Pancreas (tissue), 10 donors: ENCODE measurements at regions not wholly inside any gene's neighbourhood (a gene's known extent, or its start where the extent isn't known, plus 50 kb on each side); places are given as distances from the start of the nearest gene placed in this dataset.

Experiments used
- ATAC-seq, 4 donors: fragments of 200-7000 bp; cut with Tn5 transposase; one replicate each; pipeline versions ENCODE4 v1.8.0 to v1.9.1; 2020; ENCODE audit warnings: mild to moderate bottlenecking in 4 of 4, moderate library complexity in 4 of 4
- DNase-seq, 6 donors: peaks; one replicate each; pipeline ENCODE4 v3.0.0-alpha.2; 2020
- FAIRE-seq: peaks from 2 replicates; lab custom pipeline; 2012; peaks lifted over from hg19 to GRCh38; lab: Jason Lieb, UNC
- H3K27ac ChIP-seq, 4 donors: fragments of 200-600 bp; sonication (generic); 1 replicate in 3 of 4; 2 replicates in 1 of 4; pipeline versions ENCODE4 v1.5.0 to v1.8.0; 2020
- H3K27me3 ChIP-seq, 4 donors: fragments of 200-600 bp; one replicate each; pipeline ENCODE4 v1.8.0; 2021
- H3K36me3 ChIP-seq, 3 donors: fragments of 200-600 bp; sonication (generic) in 1 of 3; one replicate each; pipeline versions ENCODE4 v1.5.0 to v1.8.0; 2020 to 2021
- H3K4me1 ChIP-seq, 3 donors: fragments of 200-600 bp; one replicate each; pipeline ENCODE4 v1.8.0; 2021
- H3K4me3 ChIP-seq, 4 donors: fragments of 200-600 bp; sonication (generic) in 2 of 4; one replicate each; pipeline versions ENCODE4 v1.5.0 to v1.8.0; 2020 to 2021
- H3K9me3 ChIP-seq, 4 donors: fragments of 200-600 bp; one replicate each; pipeline ENCODE4 v1.8.0; 2021
- WGBS, 2 donors: extraction: QIAGEN DNeasy Blood & Tissue Kit; methylation state at CpG; one replicate each; pipeline ENCODE4 v1.1.7; 2013; 5-methylcytosine and 5-hydroxymethylcytosine counted together
- intact Hi-C, 3 donors: fragments of 100-400 bp; cut with DNase I; formaldehyde crosslinking; loops; one replicate each; pipeline versions ENCODE4 v1.11.1 to v1.14.2; 2022
- TF ChIP-seq, protein P1 (sequence below), 4 donors: fragments of 200-600 bp; sonication (generic) in 3 of 4; IDR thresholded peaks; one replicate each; pipeline versions ENCODE4 v1.5.0 to v1.8.0; 2021; ENCODE audit warnings: antibody characterized with exemption in 4 of 4
- donor health status: healthy with polysubstance abuse.
- donor health status: DM: no; HTN: no; CAD: no; lungs with moderate emphysema.
- donor health status: DM: no; HTN: no; CAD: no.
- donor health status: control.
- donor health status: control.
- donor health status: Bipolar disorder and iron deficiency.
- donor health status: DM: yes; HTN: yes; CAD: no.
- donor health status: DM: no; HTN: no; CAD: no.
- donor health status: DM: no; HTN: no; CAD: no.
- donor health status: DM: yes; HTN: yes; CAD: no.

DNA sequence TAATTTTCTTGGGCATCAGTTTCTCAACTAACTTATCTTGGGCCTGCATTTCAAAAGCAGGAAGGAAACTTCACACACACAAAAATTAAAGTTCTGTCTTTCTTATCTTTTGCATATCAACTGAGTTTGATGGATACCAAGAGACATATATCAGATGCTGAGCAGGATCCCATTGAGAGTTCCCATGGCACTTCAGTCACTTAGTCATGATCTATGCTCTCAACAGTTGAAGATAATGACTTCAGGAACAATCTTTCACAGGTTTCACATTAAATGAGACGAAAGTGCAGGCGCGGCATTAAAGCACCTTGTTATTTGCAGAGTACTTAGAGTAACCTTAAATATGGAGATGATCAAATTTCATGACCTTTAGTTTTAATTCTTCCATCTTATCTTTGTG, 2139.8 kb upstream of the CELF4 start:
- intact Hi-C loops = no loop called here
- no peak for FAIRE-seq
- no peaks in the 10 kb centered on the region for H3K36me3 ChIP-seq
- no peak overlapping the region for H3K4me3 ChIP-seq
- DNase-seq = no peak
- H3K9me3 ChIP-seq = no peaks in the 10 kb centered on the region
- no peaks in the 10 kb centered on the region for H3K4me1 ChIP-seq
- WGBS, 2 donors = 77 to 81% methylated on average over 3 of the region's 3 CpGs
- no peaks in the 10 kb centered on the region for H3K27me3 ChIP-seq
- TF ChIP-seq, protein P1, sequence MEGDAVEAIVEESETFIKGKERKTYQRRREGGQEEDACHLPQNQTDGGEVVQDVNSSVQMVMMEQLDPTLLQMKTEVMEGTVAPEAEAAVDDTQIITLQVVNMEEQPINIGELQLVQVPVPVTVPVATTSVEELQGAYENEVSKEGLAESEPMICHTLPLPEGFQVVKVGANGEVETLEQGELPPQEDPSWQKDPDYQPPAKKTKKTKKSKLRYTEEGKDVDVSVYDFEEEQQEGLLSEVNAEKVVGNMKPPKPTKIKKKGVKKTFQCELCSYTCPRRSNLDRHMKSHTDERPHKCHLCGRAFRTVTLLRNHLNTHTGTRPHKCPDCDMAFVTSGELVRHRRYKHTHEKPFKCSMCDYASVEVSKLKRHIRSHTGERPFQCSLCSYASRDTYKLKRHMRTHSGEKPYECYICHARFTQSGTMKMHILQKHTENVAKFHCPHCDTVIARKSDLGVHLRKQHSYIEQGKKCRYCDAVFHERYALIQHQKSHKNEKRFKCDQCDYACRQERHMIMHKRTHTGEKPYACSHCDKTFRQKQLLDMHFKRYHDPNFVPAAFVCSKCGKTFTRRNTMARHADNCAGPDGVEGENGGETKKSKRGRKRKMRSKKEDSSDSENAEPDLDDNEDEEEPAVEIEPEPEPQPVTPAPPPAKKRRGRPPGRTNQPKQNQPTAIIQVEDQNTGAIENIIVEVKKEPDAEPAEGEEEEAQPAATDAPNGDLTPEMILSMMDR (IDR thresholded peaks at IDR 0.05) = no peak
- ATAC-seq = no peak
- H3K27ac ChIP-seq = no peak overlapping the region

DNA sequence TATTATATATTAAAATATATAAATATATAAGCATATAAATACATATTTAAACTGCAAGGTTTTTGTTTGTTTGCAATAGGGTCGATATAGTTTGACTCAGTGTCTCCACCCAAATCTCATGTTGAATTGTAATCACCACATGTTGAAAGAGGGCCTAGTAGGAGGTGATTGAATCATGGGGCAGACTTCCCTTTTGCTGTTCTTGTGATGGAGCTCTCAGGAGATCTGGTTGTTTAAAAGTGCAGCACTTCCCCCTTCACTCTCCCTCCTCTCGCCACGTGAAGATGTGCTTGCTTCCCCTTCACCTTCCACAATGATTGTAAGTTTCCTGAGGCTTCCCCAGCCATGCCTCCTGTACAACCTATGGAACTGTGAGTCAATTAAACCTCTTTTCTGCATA, 2137.3 kb upstream of the CELF4 start:
- H3K27ac ChIP-seq = no peak overlapping the region
- no peak for ATAC-seq
- 85 to 89% methylated on average over 3 of the region's 3 CpGs for WGBS, 2 donors
- H3K36me3 ChIP-seq = no peaks in the 10 kb centered on the region
- H3K4me3 ChIP-seq = no peak overlapping the region
- no peaks in the 10 kb centered on the region for H3K27me3 ChIP-seq
- TF ChIP-seq, protein P1 (IDR thresholded peaks at IDR 0.05) = no peak
- intact Hi-C loops = no loop called here
- DNase-seq = no peak
- no peaks in the 10 kb centered on the region for H3K4me1 ChIP-seq
- H3K9me3 ChIP-seq = no peaks in the 10 kb centered on the region
- no peak for FAIRE-seq

DNA sequence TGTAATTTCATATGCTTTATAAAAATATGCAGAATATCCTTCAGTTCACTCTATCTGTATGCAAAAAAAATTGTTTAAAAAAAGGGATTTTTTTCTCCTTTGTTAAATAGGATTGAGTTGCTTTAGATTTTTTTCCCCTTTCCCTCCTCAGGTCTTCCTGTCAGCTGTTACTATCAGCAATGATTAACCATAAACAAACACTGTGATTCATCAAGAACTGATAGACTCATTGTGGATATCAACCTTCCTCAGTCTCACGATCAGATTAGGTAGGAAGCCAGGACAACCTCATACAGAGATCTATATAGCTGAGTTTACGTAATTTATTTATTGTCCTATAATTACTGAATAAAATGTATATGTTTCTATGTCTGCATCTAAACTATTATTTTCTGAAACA, 2136.2 kb upstream of the CELF4 start:
- Histone ChIP-seq H3K4me1 (no peaks in the 10 kb centered on the region), H3K4me3 (no peak overlapping the region), H3K27me3 (no peaks in the 10 kb centered on the region), H3K36me3 (no peaks in the 10 kb centered on the region), H3K27ac (no peak overlapping the region), H3K9me3 (no peaks in the 10 kb centered on the region)
- ATAC-seq (peak in 3 of 4 donors; percentile 51 to 77 (median 62)), FAIRE-seq (no peak), DNase-seq (no peak)
- 20 to 26% methylated on average over 2 of the region's 2 CpGs for WGBS, 2 donors
- TF ChIP-seq, protein P1 (IDR thresholded peaks at IDR 0.05) = no peak
- intact Hi-C loops = no loop called here

DNA sequence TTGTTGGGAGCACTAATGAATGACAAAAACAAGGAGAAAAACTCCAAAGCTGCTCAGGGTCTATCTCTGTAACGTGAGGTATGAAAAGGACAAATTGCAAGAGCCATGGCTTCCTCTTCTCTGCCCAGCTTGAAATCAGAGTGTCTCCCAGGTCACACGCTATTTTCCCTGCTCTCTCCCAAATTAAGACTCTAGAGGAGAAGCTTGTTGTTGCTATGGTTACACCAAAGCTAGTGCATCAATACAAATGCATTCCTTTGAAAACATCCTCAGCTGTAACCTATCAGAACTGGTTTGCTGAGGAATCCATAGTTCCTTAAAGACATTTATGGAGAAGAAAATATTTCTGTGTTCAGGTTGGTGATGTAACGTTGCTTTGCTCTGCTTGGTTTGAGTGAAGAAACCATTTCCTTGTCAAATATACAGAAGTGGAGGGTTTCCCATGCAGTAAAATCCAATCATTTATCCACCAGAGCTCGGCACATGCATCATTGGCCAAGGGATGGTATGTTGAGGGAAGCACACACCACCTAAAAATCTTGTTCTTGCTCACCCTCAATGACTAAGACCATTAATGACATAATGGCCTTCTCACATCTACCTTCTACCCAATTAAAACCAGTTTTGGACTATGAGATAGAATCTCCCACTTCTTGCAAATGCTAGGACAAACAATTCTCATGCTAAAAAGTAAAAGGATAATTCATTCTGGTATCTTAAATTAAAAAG, 2135.6 kb upstream of the CELF4 start:
- no peaks in the 10 kb centered on the region for H3K9me3 ChIP-seq
- ATAC-seq (no peak), FAIRE-seq (no peak), DNase-seq (no peak)
- 87 to 91% methylated on average over 4 of the region's 4 CpGs for WGBS, 2 donors
- intact Hi-C loops = no loop called here
- H3K4me1 ChIP-seq = no peaks in the 10 kb centered on the region
- H3K36me3 ChIP-seq = no peaks in the 10 kb centered on the region
- H3K27ac ChIP-seq = no peak overlapping the region
- TF ChIP-seq, protein P1 (IDR thresholded peaks at IDR 0.05) = no peak
- H3K4me3 ChIP-seq = no peak overlapping the region
- H3K27me3 ChIP-seq = no peaks in the 10 kb centered on the region

DNA sequence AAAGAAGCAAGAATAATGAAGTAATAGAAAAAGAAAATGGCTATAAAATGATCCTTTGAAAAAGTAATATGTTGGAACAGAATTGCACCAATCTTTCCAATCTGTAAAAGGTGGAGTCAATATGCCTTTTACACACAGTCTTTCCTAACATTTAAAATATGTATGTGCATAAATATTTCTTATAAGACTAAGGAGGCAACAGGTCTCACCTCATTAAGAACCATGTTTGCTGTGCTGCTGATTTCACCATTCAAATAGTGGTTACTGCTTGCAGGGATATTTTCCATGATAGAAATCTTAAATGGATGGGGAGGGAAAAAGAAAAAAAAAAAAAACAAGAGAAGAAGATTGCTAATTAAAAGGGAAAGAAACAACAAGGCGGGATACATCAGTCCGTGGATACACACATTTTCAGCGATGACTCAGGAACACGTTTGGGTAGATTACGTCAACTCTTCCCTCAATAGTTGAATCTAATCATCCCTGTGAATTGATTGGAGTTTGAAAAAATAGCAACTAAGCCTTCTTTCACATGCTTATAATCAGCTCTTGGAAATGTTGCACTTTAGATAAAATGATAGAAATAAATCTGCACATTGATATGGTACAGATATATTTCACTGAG, 2133.9 kb upstream of the CELF4 start:
- H3K4me1 ChIP-seq = no peaks in the 10 kb centered on the region
- no peak overlapping the region for H3K4me3 ChIP-seq
- DNase-seq (no peak), FAIRE-seq (no peak), ATAC-seq (no peak)
- intact Hi-C loops = no loop called here
- WGBS, 2 donors = 93% methylated on average over 5 of the region's 5 CpGs
- TF ChIP-seq, protein P1 (IDR thresholded peaks at IDR 0.05) = no peak
- H3K36me3 ChIP-seq = no peaks in the 10 kb centered on the region
- no peaks in the 10 kb centered on the region for H3K9me3 ChIP-seq
- H3K27ac ChIP-seq = no peak overlapping the region
- no peaks in the 10 kb centered on the region for H3K27me3 ChIP-seq
